Trophoblast cell (in vitro differentiated cells and primary cell): ENCODE measurements at regions not wholly inside any gene's neighbourhood (a gene's known extent, or its start where the extent isn't known, plus 50 kb on each side); places are given as distances from the start of the nearest gene placed in this dataset.
A peak's percentile ranks its signal among the peaks of the same experiment; 100 is the strongest.
"Not testable (repeated sequence)": the region's sequence is repeated elsewhere in the genome, so short reads cannot be mapped to it uniquely, and the experiment has no call there.

Experiments
- DNase-seq, 2 donors: peaks; one replicate each; pipeline ENCODE4 v3.0.0-alpha.2; 2016
- H2AFZ ChIP-seq: 2 replicates; pipeline ENCODE4 v1.6.1; 2013; ENCODE audit warnings: low read length, moderate library complexity, mild to moderate bottlenecking; ENCODE audit not compliant: insufficient read depth, poor library complexity
- H2AK5ac ChIP-seq: 2 replicates; pipeline ENCODE4 v1.6.1; 2013; ENCODE audit warnings: mild to moderate bottlenecking, low read length
- H2BK120ac ChIP-seq: 2 replicates; pipeline ENCODE4 v1.6.1; 2013; ENCODE audit warnings: low read length, mild to moderate bottlenecking, moderate library complexity; ENCODE audit not compliant: insufficient read depth, poor library complexity
- H2BK12ac ChIP-seq: 2 replicates; pipeline ENCODE4 v1.6.1; 2013; ENCODE audit warnings: mild to moderate bottlenecking, low read length, moderate library complexity
- H2BK5ac ChIP-seq: 2 replicates; pipeline ENCODE4 v1.6.1; 2013; ENCODE audit warnings: low read length, low read depth, moderate library complexity, mild to moderate bottlenecking; ENCODE audit not compliant: poor library complexity
- H3K14ac ChIP-seq: 2 replicates; pipeline ENCODE4 v1.6.1; 2013; ENCODE audit warnings: mild to moderate bottlenecking, low read length
- H3K18ac ChIP-seq: 2 replicates; pipeline ENCODE4 v1.6.1; 2013; ENCODE audit warnings: mild to moderate bottlenecking, low read length
- H3K23ac ChIP-seq: 2 replicates; pipeline ENCODE4 v1.6.1; 2013; ENCODE audit warnings: low read length
- H3K27ac ChIP-seq: 2 replicates; pipeline ENCODE4 v1.5.1; 2013; ENCODE audit warnings: low read depth, mild to moderate bottlenecking, inconsistent platforms, low read length, moderate library complexity
- H3K27me3 ChIP-seq: 2 replicates; pipeline ENCODE4 v1.6.1; 2013; ENCODE audit warnings: inconsistent platforms, mild to moderate bottlenecking, low read length, moderate library complexity; ENCODE audit not compliant: insufficient read depth
- H3K36me3 ChIP-seq, 2 experiments: 1 replicate in 1 of 2; 2 replicates in 1 of 2; pipeline ENCODE4 v1.6.1; 2013; ENCODE audit warnings: low read length in 2 of 2, mild to moderate bottlenecking in 2 of 2, moderate library complexity in 1 of 2; ENCODE audit not compliant: insufficient read depth in 2 of 2, control insufficient read depth in 1 of 2
- H3K4ac ChIP-seq: 2 replicates; pipeline ENCODE4 v1.6.1; 2013; ENCODE audit warnings: low read depth, mild to moderate bottlenecking, low read length, moderate library complexity
- H3K4me1 ChIP-seq, 2 experiments: 1 replicate in 1 of 2; 2 replicates in 1 of 2; pipeline ENCODE4 v1.6.1; 2013; ENCODE audit warnings: low read length in 2 of 2, mild to moderate bottlenecking in 2 of 2, moderate library complexity in 1 of 2; ENCODE audit not compliant: insufficient read depth in 2 of 2, control insufficient read depth in 1 of 2
- H3K4me2 ChIP-seq: 2 replicates; pipeline ENCODE4 v1.6.1; 2013; ENCODE audit warnings: inconsistent platforms, mild to moderate bottlenecking, low read length, moderate library complexity
- H3K4me3 ChIP-seq: 2 replicates; pipeline ENCODE4 v1.5.1; 2013; ENCODE audit warnings: mild to moderate bottlenecking, low read depth, low read length, inconsistent platforms
- H3K79me1 ChIP-seq: one replicate; pipeline ENCODE4 v1.6.1; 2013; ENCODE audit warnings: low read length
- H3K79me2 ChIP-seq: 2 replicates; pipeline ENCODE4 v1.6.1; 2013; ENCODE audit warnings: low read length, mild to moderate bottlenecking; ENCODE audit not compliant: control insufficient read depth, insufficient read depth, poor library complexity
- H3K9ac ChIP-seq: 2 replicates; pipeline ENCODE4 v1.6.1; 2013; ENCODE audit warnings: mild to moderate bottlenecking, low read length
- H3K9me3 ChIP-seq: 2 replicates; pipeline ENCODE4 v1.6.1; 2013; ENCODE audit warnings: low read depth, mild to moderate bottlenecking, control low read depth, inconsistent platforms, low read length; ENCODE audit not compliant: insufficient read depth
- H4K12ac ChIP-seq: 2 replicates; pipeline ENCODE4 v1.6.1; 2013; ENCODE audit warnings: low read depth, mild to moderate bottlenecking, low read length, moderate library complexity
- H4K8ac ChIP-seq: 2 replicates; pipeline ENCODE4 v1.6.1; 2013; ENCODE audit warnings: low read depth, mild to moderate bottlenecking, low read length, moderate library complexity
- H4K91ac ChIP-seq: one replicate; pipeline ENCODE4 v1.6.1; 2013; ENCODE audit warnings: low read depth, mild to moderate bottlenecking, low read length, moderate library complexity
- WGBS: extraction: QIAGEN DNeasy Blood & Tissue Kit; methylation state at CpG from one replicate; pipeline ENCODE4 v1.1.7; 2013; ENCODE audit warnings: missing lambda C conversion rate; ENCODE audit not compliant: insufficient read length, insufficient coverage; ENCODE audit errors: extremely low coverage; 5-methylcytosine and 5-hydroxymethylcytosine counted together

- H3K4me2 ChIP-seq = no peak overlapping the region
- no peaks in the 10 kb centered on the region for H3K27me3 ChIP-seq
- no peak overlapping the region for H2AFZ ChIP-seq
- H2BK120ac ChIP-seq = no peak overlapping the region
- H4K12ac ChIP-seq = no peak overlapping the region
- no peak overlapping the region for H3K9ac ChIP-seq
- H3K36me3 ChIP-seq = no peaks in the 10 kb centered on the region
- H2BK5ac ChIP-seq = no peak overlapping the region
- no peak overlapping the region for H4K8ac ChIP-seq
- no peak for DNase-seq
- H3K4me1 ChIP-seq = peaks cover 0 to 2% of the 10 kb centered on the region in 2 experiments
- no peak overlapping the region for H3K4ac ChIP-seq
- WGBS = no CpG with 5 or more reads among the region's 2 CpGs
- no peaks in the 10 kb centered on the region for H3K79me1 ChIP-seq
- H3K79me2 ChIP-seq = no peaks in the 10 kb centered on the region
- H3K23ac ChIP-seq = no peak overlapping the region
- H3K4me3 ChIP-seq = no peak overlapping the region
- no peak overlapping the region for H4K91ac ChIP-seq
- no peak overlapping the region for H3K18ac ChIP-seq
- no peak overlapping the region for H3K14ac ChIP-seq
- H2BK12ac ChIP-seq = no peak overlapping the region
- H3K9me3 ChIP-seq = no peaks in the 10 kb centered on the region
- no peak overlapping the region for H2AK5ac ChIP-seq
- H3K27ac ChIP-seq = no peak overlapping the region
These were observed 64.0 kb upstream of the TMC1 start for GRCh38 chr9:72457366-72457765.

GRCh38 chr9:72454871-72455491 lies 66.4 kb upstream of the TMC1 start:
- Histone ChIP-seq H2BK5ac (no peak overlapping the region), H3K9me3 (no peaks in the 10 kb centered on the region), H3K4me3 (no peak overlapping the region), H3K14ac (no peak overlapping the region), H3K9ac (no peak overlapping the region), H2AFZ (no peak overlapping the region), H2AK5ac (no peak overlapping the region), H2BK12ac (no peak overlapping the region), H2BK120ac (no peak overlapping the region), H4K91ac (no peak overlapping the region), H4K12ac (no peak overlapping the region), H3K27me3 (no peaks in the 10 kb centered on the region), H3K23ac (no peak overlapping the region), H3K4ac (no peak overlapping the region), H3K27ac (no peak overlapping the region), H4K8ac (no peak overlapping the region), H3K4me1 (peaks cover 0 to 2% of the 10 kb centered on the region in 2 experiments), H3K36me3 (no peaks in the 10 kb centered on the region), H3K18ac (no peak overlapping the region), H3K4me2 (no peak overlapping the region), H3K79me1 (no peaks in the 10 kb centered on the region), H3K79me2 (no peaks in the 10 kb centered on the region)
- WGBS = no CpG with 5 or more reads among the region's 2 CpGs
- peak in 1 of 2 donors; percentile 24 for DNase-seq

GRCh38 chr9:72453797-72454196 lies 67.6 kb upstream of the TMC1 start:
- Histone ChIP-seq H2BK120ac (no peak overlapping the region), H3K23ac (no peak overlapping the region), H3K4me1 (no peaks in the 10 kb centered on the region), H2AFZ (no peak overlapping the region), H3K18ac (no peak overlapping the region), H3K79me1 (no peaks in the 10 kb centered on the region), H3K27ac (no peak overlapping the region), H2AK5ac (no peak overlapping the region), H4K8ac (no peak overlapping the region), H3K4ac (no peak overlapping the region), H4K91ac (no peak overlapping the region), H3K79me2 (no peaks in the 10 kb centered on the region), H3K4me2 (no peak overlapping the region), H3K14ac (no peak overlapping the region), H4K12ac (no peak overlapping the region), H3K9me3 (no peaks in the 10 kb centered on the region), H3K4me3 (no peak overlapping the region), H3K27me3 (no peaks in the 10 kb centered on the region), H3K36me3 (no peaks in the 10 kb centered on the region), H3K9ac (no peak overlapping the region), H2BK12ac (no peak overlapping the region), H2BK5ac (no peak overlapping the region)
- DNase-seq = no peak
- WGBS = no CpG with 5 or more reads among the region's 3 CpGs

- H3K27ac ChIP-seq, H3K4me2 ChIP-seq, H3K23ac ChIP-seq, H3K4ac ChIP-seq, H2AFZ ChIP-seq, H4K12ac ChIP-seq, H4K8ac ChIP-seq, H2BK5ac ChIP-seq, H2AK5ac ChIP-seq, H3K79me2 ChIP-seq, H3K14ac ChIP-seq, H3K9ac ChIP-seq, H3K36me3 ChIP-seq, H3K9me3 ChIP-seq, H3K18ac ChIP-seq, H3K27me3 ChIP-seq, H2BK12ac ChIP-seq, H2BK120ac ChIP-seq, H4K91ac ChIP-seq, H3K4me3 ChIP-seq: not testable (repeated sequence)
- Histone ChIP-seq H3K4me1 (peaks cover 15 to 19% of the 10 kb centered on the region in 2 experiments), H3K79me1 (peaks cover 25% of the 10 kb centered on the region)
- no CpG with 5 or more reads among the region's 5 CpGs for WGBS
- DNase-seq = peak; percentile 29 to 51
These were observed 75.2 kb upstream of the TMC1 start for GRCh38 chr9:72446241-72446640.
